CD14-positive monocyte (primary cell): ENCODE measurements at regions not wholly inside any gene's neighbourhood (a gene's known extent, or its start where the extent isn't known, plus 50 kb on each side); places are given as distances from the start of the nearest gene placed in this dataset.

Experiments
- DNase-seq, 3 donors: peaks; one replicate each; pipeline ENCODE4 v3.0.0-alpha.2; 2011 to 2022
- H2AFZ ChIP-seq: 2 replicates; pipeline ENCODE4 v1.6.0; 2012; ENCODE audit warnings: mild to moderate bottlenecking, low read depth, low read length, inconsistent platforms; ENCODE audit not compliant: insufficient read depth, poor library complexity, severe bottlenecking
- H3K27ac ChIP-seq, 2 donors: 1 replicate in 1 of 2; 2 replicates in 1 of 2; pipeline ENCODE4 v1.5.1; 2012 to 2013; ENCODE audit warnings: low read length in 2 of 2, control low read depth in 1 of 2, inconsistent platforms in 1 of 2, low read depth in 1 of 2, mild to moderate bottlenecking in 1 of 2
- H3K27me3 ChIP-seq, 2 donors: one replicate each; pipeline versions ENCODE4 v1.6.0 to v1.6.1; 2011 to 2013; ENCODE audit warnings: low read length in 2 of 2; ENCODE audit not compliant: control insufficient read depth in 2 of 2, insufficient read depth in 2 of 2
- H3K36me3 ChIP-seq, 2 donors: replicated peaks in 1 of 2; 1 replicate in 1 of 2; 2 replicates in 1 of 2; pipeline versions ENCODE4 v1.5.1 to v1.6.1; 2012 to 2013; ENCODE audit warnings: low read length in 2 of 2, control low read depth in 1 of 2, inconsistent platforms in 1 of 2, mild to moderate bottlenecking in 1 of 2; ENCODE audit not compliant: insufficient read depth in 2 of 2, control insufficient read depth in 1 of 2
- H3K4me1 ChIP-seq, 2 donors: 1 replicate in 1 of 2; 2 replicates in 1 of 2; pipeline versions ENCODE4 v1.5.1 to v1.6.1; 2012 to 2013; ENCODE audit warnings: low read length in 2 of 2, control low read depth in 1 of 2, inconsistent platforms in 1 of 2, mild to moderate bottlenecking in 1 of 2, moderate library complexity in 1 of 2; ENCODE audit not compliant: insufficient read depth in 2 of 2, control insufficient read depth in 1 of 2
- H3K4me2 ChIP-seq: replicated peaks from 2 replicates; pipeline ENCODE3; 2012; ENCODE audit warnings: low read length, moderate library complexity, mild to moderate bottlenecking; ENCODE audit not compliant: poor library complexity, severe bottlenecking; ENCODE audit errors: extremely low read depth
- H3K4me3 ChIP-seq, 3 experiments: fragments of 200-600 bp in 1 of 3; sonication (generic) in 1 of 3; replicated peaks in 1 of 3; 1 replicate in 2 of 3; 2 replicates in 1 of 3; pipeline ENCODE4 v1.5.1; 2011 to 2013; ENCODE audit warnings: low read length in 3 of 3, mild to moderate bottlenecking in 3 of 3, control low read depth in 2 of 3, low read depth in 2 of 3, inconsistent platforms in 1 of 3, moderate library complexity in 1 of 3
- H3K79me2 ChIP-seq: 2 replicates; pipeline ENCODE4 v1.6.0; 2012; ENCODE audit warnings: mild to moderate bottlenecking, control low read depth, inconsistent platforms, low read length, moderate library complexity; ENCODE audit not compliant: insufficient read depth
- H3K9ac ChIP-seq: 2 replicates; pipeline ENCODE4 v1.6.0; 2017; ENCODE audit warnings: low read length, mild to moderate bottlenecking; ENCODE audit not compliant: insufficient read depth, poor library complexity, severe bottlenecking
- H3K9me3 ChIP-seq, 2 donors: replicated peaks in 1 of 2; 1 replicate in 1 of 2; 2 replicates in 1 of 2; pipeline versions ENCODE4 v1.5.1 to v1.6.1; 2012 to 2013; ENCODE audit warnings: low read length in 2 of 2, control low read depth in 1 of 2; ENCODE audit not compliant: control insufficient read depth in 1 of 2, insufficient read depth in 1 of 2
- H4K20me1 ChIP-seq: 2 replicates; pipeline ENCODE4 v1.6.0; 2012; ENCODE audit warnings: mild to moderate bottlenecking, low read length, control low read depth, moderate library complexity; ENCODE audit not compliant: insufficient read depth
- H3K27ac Mint-ChIP-seq, 7 donors: one replicate each; pipeline ENCODE4 v1.8.0; 2020; ENCODE audit warnings: mild to moderate bottlenecking in 7 of 7, mixed read lengths in 7 of 7, moderate library complexity in 6 of 7, inconsistent platforms in 2 of 7
- H3K27me3 Mint-ChIP-seq, 3 donors: one replicate each; pipeline ENCODE4 v1.8.0; 2021 to 2022; ENCODE audit warnings: low read depth in 3 of 3, mild to moderate bottlenecking in 3 of 3, mixed read lengths in 3 of 3, moderate library complexity in 3 of 3, inconsistent platforms in 1 of 3
- H3K36me3 Mint-ChIP-seq, 2 donors: one replicate each; pipeline ENCODE4 v1.8.0; 2020; ENCODE audit warnings: mixed read lengths in 2 of 2, inconsistent platforms in 1 of 2, mild to moderate bottlenecking in 1 of 2
- H3K4me1 Mint-ChIP-seq: one replicate; pipeline ENCODE4 v1.8.0; 2020; ENCODE audit warnings: mild to moderate bottlenecking, mixed read lengths
- H3K4me3 Mint-ChIP-seq, 2 donors: one replicate each; pipeline ENCODE4 v1.8.0; 2020; ENCODE audit warnings: mild to moderate bottlenecking in 2 of 2, mixed read lengths in 2 of 2, moderate library complexity in 1 of 2
- H3K9me3 Mint-ChIP-seq, 7 donors: one replicate each; pipeline ENCODE4 v1.8.0; 2020 to 2022; ENCODE audit warnings: mixed read lengths in 7 of 7, mild to moderate bottlenecking in 6 of 7, moderate library complexity in 6 of 7, inconsistent platforms in 2 of 7
- CTCF ChIP-seq: fragments of 200-600 bp; IDR thresholded peaks from one replicate; pipeline ENCODE4 v1.8.0; 2022; ENCODE audit warnings: antibody characterized with exemption, mild to moderate bottlenecking
- WGBS: methylation state at CpG from one replicate; pipeline ENCODE4 v1.1.5; 2013; ENCODE audit warnings: missing lambda C conversion rate; ENCODE audit not compliant: insufficient coverage; 5-methylcytosine and 5-hydroxymethylcytosine counted together
- intact Hi-C, 2 donors: fragments of 100-400 bp; cut with micrococcal nuclease; formaldehyde crosslinking; loops; one replicate each; pipeline versions ENCODE4 v1.15.0 to v1.15.1; 2023

- no peak overlapping the region for H3K9ac ChIP-seq
- no peak overlapping the region for H2AFZ ChIP-seq
- TF ChIP-seq CTCF: no peak
Measured at GRCh38 chr15:100763835-100764750, 115.5 kb upstream of the ALDH1A3 start.

GRCh38 chr15:100764778-100765466, 114.7 kb upstream of the ALDH1A3 start:
- Histone ChIP-seq H3K27me3 (peaks cover 3 to 10% of the 10 kb centered on the region in 2 donors), H3K27ac (no peak overlapping the region), H3K36me3 (no peaks in the 10 kb centered on the region), H3K9ac (no peak overlapping the region), H3K4me3 (no peak overlapping the region), H4K20me1 (no peaks in the 10 kb centered on the region), H3K79me2 (no peaks in the 10 kb centered on the region), H3K4me1 (no peaks in the 10 kb centered on the region), H2AFZ (no peak overlapping the region), H3K4me2 (no peak overlapping the region), H3K9me3 (no peaks in the 10 kb centered on the region)
- H3K27ac Mint-ChIP-seq: no peak overlapping the region
- peaks cover 0 to 2% (median 0%) of the 10 kb centered on the region in 7 donors for H3K9me3 Mint-ChIP-seq
- WGBS: 31% methylated on average over 1 of the region's 9 CpGs
- TF ChIP-seq CTCF: no peak
- H3K27me3 Mint-ChIP-seq: peaks cover 21 to 29% (median 23%) of the 10 kb centered on the region in 3 donors
- H3K36me3 Mint-ChIP-seq: no peaks in the 10 kb centered on the region
- no peak for DNase-seq
- intact Hi-C loops: no loop called here
- no peaks in the 10 kb centered on the region for H3K4me1 Mint-ChIP-seq
- H3K4me3 Mint-ChIP-seq: no peak overlapping the region

More at GRCh38 chr15:100763835-100764750, 115.5 kb upstream of the ALDH1A3 start:
- no peaks in the 10 kb centered on the region for H3K36me3 ChIP-seq
- H3K27ac ChIP-seq: no peak overlapping the region
- Mint-ChIP-seq H3K36me3 (no peaks in the 10 kb centered on the region), H3K9me3 (peaks cover 0 to 4% (median 0%) of the 10 kb centered on the region in 7 donors), H3K4me1 (no peaks in the 10 kb centered on the region), H3K27me3 (peaks cover 28 to 36% (median 29%) of the 10 kb centered on the region in 3 donors), H3K27ac (no peak overlapping the region), H3K4me3 (no peak overlapping the region)
- DNase-seq: no peak
- H4K20me1 ChIP-seq: no peaks in the 10 kb centered on the region
- no peak overlapping the region for H3K4me2 ChIP-seq
- H3K79me2 ChIP-seq: no peaks in the 10 kb centered on the region
- H3K27me3 ChIP-seq: peaks cover 5 to 18% of the 10 kb centered on the region in 2 donors
- H3K4me1 ChIP-seq: no peaks in the 10 kb centered on the region
- intact Hi-C loops: no loop called here
- 95% methylated on average over 14 of the region's 20 CpGs for WGBS
- no peaks in the 10 kb centered on the region for H3K9me3 ChIP-seq
- H3K4me3 ChIP-seq: no peak overlapping the region
